ENCODE measurements at regions not wholly inside any gene's neighbourhood (a gene's known extent, or its start where the extent isn't known, plus 50 kb on each side); places are given as distances from the start of the nearest gene placed in this dataset.
"Not testable (repeated sequence)": the region's sequence is repeated elsewhere in the genome, so short reads cannot be mapped to it uniquely, and the experiment has no call there.

GRCh38 chr10:118805146-118805545 is 50.4 kb upstream of the CACUL1 start:
- no peak overlapping the region for H3K27ac ChIP-seq (ENCODE audit: low read depth, low read length)
- no peaks in the 10 kb centered on the region for H3K27me3 ChIP-seq (ENCODE audit: control insufficient read depth, insufficient read depth, low read length)
- no peak overlapping the region for H3K4me3 ChIP-seq (ENCODE audit: low read depth, low read length)
- no peaks in the 10 kb centered on the region for H3K36me3 ChIP-seq (ENCODE audit: control insufficient read depth, insufficient read depth, low read length)
- no peaks in the 10 kb centered on the region for H3K9me3 ChIP-seq (ENCODE audit: control insufficient read depth, insufficient read depth, low read length)
- no peak overlapping the region for H3K9ac ChIP-seq (ENCODE audit: low read depth, low read length)
- no peaks in the 10 kb centered on the region for H3K4me1 ChIP-seq (ENCODE audit: control insufficient read depth, insufficient read depth, low read length)

DNA sequence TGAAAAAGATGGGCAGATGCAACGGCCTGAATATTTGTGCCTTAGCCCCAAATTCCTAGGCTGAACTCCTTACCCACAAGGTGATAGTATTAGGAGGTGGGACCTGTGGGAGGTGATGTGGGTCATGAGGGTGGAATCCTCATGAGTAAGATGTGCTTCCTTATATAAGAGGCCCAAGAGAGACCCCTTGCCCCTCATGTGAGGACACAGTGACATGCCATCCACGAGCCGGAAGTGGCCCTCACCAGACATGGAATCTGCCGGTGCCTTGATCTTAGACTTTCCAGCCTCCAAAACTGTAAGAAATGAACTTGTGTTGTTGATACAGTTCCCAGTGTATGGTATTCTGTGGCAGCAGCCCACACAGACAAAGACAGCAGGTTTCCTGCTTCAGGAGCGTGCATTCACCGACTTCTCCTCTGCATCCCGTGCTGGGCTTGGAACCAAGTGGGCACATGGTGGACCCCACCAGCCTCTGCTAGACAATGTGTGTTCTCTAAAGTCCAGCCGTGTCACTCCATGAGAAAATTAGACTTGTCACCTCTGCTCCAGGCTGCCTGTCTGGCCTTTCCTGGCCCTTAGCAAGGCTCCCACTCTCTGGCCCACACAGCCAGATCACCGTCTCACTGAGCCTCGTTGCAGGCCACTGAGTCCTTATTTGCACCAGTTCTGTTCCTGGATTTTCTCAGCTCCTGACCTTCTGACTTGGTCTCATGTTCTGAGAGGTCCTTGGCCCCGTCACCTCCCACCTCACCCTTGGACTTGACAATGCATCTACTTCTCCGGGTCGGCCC is 52.9 kb upstream of the CACUL1 start:
- no peaks in the 10 kb centered on the region for H3K36me3 ChIP-seq (ENCODE audit: control insufficient read depth, insufficient read depth, low read length)
- no peaks in the 10 kb centered on the region for H3K4me1 ChIP-seq (ENCODE audit: control insufficient read depth, insufficient read depth, low read length)
- H3K27me3 ChIP-seq (ENCODE audit: control insufficient read depth, insufficient read depth, low read length), result no peaks in the 10 kb centered on the region
- no peak overlapping the region for H3K9ac ChIP-seq (ENCODE audit: low read depth, low read length)
- no peak overlapping the region for H3K27ac ChIP-seq (ENCODE audit: low read depth, low read length)
- no peak overlapping the region for H3K4me3 ChIP-seq (ENCODE audit: low read depth, low read length)
- H3K9me3 ChIP-seq (ENCODE audit: control insufficient read depth, insufficient read depth, low read length), result no peaks in the 10 kb centered on the region

DNA sequence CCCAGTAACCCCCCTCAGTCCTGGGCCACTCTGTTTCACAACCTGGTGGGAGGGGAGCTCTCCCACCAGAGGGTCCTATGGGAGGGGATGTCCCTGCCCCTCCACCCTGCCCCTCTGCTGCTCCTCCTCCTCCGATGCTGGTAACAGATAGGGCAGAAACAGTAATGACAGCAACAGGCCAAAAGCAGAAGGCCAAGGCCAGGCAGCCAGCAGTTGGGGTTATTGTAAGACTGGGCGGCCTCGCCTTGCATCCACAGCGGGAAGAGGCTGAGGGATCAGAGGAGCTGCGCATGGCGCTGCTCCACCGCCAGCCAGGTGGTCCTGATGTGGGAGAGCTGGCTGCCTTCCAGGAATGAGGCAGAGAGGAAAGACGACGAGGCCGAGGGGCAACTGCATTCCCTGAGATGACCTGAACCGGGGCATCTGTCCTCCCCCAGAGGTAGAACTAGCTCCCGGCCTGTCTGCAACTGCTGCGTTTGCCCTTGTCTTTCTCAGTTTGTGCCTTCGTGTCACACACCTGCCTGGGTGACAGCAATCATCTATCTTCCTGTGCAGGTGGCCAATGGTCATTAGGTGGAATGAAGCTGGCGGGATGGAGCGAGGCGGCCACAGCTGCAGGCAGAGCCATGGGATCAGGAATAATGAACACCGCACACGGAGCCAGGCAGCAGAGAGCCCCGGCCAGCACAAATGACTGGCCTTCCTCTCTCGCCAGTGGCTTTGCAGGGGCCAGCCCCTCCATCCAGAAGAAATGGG is 54.0 kb upstream of the CACUL1 start:
- Histone ChIP-seq H3K4me1 (ENCODE audit: control insufficient read depth, insufficient read depth, low read length) (no peaks in the 10 kb centered on the region), H3K4me3 (ENCODE audit: low read depth, low read length) (no peak overlapping the region), H3K36me3 (ENCODE audit: control insufficient read depth, insufficient read depth, low read length) (no peaks in the 10 kb centered on the region), H3K9me3 (ENCODE audit: control insufficient read depth, insufficient read depth, low read length) (no peaks in the 10 kb centered on the region), H3K27me3 (ENCODE audit: control insufficient read depth, insufficient read depth, low read length) (no peaks in the 10 kb centered on the region), H3K27ac (ENCODE audit: low read depth, low read length) (no peak overlapping the region), H3K9ac (ENCODE audit: low read depth, low read length) (no peak overlapping the region)

GRCh38 chr10:118809357-118810220 is 54.8 kb upstream of the CACUL1 start:
- H3K27ac ChIP-seq (ENCODE audit: low read depth, low read length), result no peak overlapping the region
- H3K36me3 ChIP-seq (ENCODE audit: control insufficient read depth, insufficient read depth, low read length), result no peaks in the 10 kb centered on the region
- no peak overlapping the region for H3K4me3 ChIP-seq (ENCODE audit: low read depth, low read length)
- no peaks in the 10 kb centered on the region for H3K27me3 ChIP-seq (ENCODE audit: control insufficient read depth, insufficient read depth, low read length)
- no peaks in the 10 kb centered on the region for H3K9me3 ChIP-seq (ENCODE audit: control insufficient read depth, insufficient read depth, low read length)
- H3K4me1 ChIP-seq (ENCODE audit: control insufficient read depth, insufficient read depth, low read length), result no peaks in the 10 kb centered on the region
- no peak overlapping the region for H3K9ac ChIP-seq (ENCODE audit: low read depth, low read length)

DNA sequence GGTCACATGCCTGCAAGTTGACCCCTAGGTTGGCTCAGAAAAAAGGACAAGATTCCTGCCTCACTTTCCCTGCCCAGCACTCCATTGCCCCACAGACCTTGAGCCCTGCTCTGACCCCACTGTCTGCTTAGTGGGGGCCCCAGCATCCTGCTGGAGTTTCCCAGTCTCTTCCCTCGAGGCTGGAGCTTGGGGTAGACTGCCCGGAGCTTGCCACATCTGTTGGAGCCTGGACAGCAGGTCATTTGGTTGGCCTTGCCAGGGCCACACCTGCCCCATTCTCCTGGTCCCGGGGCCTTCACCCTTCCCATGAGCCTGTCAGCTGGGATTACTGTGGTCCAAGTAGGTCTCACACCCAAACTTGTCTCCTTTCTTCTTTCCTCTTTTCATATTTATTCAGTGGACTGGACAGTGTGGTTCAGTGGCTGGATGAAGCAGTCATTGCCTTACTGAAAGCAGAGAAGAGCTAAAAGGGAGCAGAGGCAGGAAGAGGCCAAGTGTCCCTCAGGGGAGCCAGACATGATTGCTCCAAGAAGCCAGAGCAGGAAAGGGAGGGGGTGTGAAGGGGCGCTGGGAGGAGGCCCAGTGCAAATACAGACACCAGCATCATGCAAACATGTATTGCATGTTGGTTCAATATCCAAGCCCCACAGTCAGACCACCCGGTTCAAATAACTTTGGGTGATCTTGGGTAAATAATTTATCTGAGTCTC is 56.2 kb upstream of the CACUL1 start:
- Histone ChIP-seq H3K27ac (ENCODE audit: low read depth, low read length) (no peak overlapping the region), H3K4me1 (ENCODE audit: control insufficient read depth, insufficient read depth, low read length) (no peaks in the 10 kb centered on the region), H3K9ac (ENCODE audit: low read depth, low read length) (no peak overlapping the region), H3K27me3 (ENCODE audit: control insufficient read depth, insufficient read depth, low read length) (no peaks in the 10 kb centered on the region), H3K36me3 (ENCODE audit: control insufficient read depth, insufficient read depth, low read length) (no peaks in the 10 kb centered on the region), H3K4me3 (ENCODE audit: low read depth, low read length) (no peak overlapping the region), H3K9me3 (ENCODE audit: control insufficient read depth, insufficient read depth, low read length) (no peaks in the 10 kb centered on the region)

GRCh38 chr10:118811675-118812392 is 57.1 kb upstream of the CACUL1 start:
- Histone ChIP-seq H3K27me3 (ENCODE audit: control insufficient read depth, insufficient read depth, low read length) (no peaks in the 10 kb centered on the region), H3K27ac (ENCODE audit: low read depth, low read length) (no peak overlapping the region), H3K4me3 (ENCODE audit: low read depth, low read length) (no peak overlapping the region), H3K9me3 (ENCODE audit: control insufficient read depth, insufficient read depth, low read length) (no peaks in the 10 kb centered on the region), H3K36me3 (ENCODE audit: control insufficient read depth, insufficient read depth, low read length) (no peaks in the 10 kb centered on the region), H3K4me1 (ENCODE audit: control insufficient read depth, insufficient read depth, low read length) (no peaks in the 10 kb centered on the region), H3K9ac (ENCODE audit: low read depth, low read length) (no peak overlapping the region)

DNA sequence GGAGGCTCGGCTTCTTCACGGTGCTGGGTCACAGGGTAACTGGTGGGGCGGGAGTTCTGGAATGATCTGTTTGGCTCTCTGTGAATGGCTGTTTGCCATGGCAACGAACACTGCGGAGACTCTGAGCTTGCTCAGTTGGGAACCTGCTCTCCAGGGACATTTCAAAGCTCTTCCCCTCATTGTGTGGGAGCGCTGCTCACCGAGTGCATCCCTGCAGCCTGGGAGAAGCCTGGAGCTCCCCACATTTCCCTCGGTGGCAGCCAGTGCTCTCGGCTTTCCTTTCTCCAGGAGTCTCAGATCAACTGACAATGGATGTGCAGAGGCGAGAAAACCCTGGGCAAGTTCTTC is 57.6 kb upstream of the CACUL1 start:
- H3K36me3 ChIP-seq (ENCODE audit: control insufficient read depth, insufficient read depth, low read length), result no peaks in the 10 kb centered on the region
- no peak overlapping the region for H3K4me3 ChIP-seq (ENCODE audit: low read depth, low read length)
- no peak overlapping the region for H3K9ac ChIP-seq (ENCODE audit: low read depth, low read length)
- H3K27me3 ChIP-seq (ENCODE audit: control insufficient read depth, insufficient read depth, low read length), result no peaks in the 10 kb centered on the region
- H3K9me3 ChIP-seq (ENCODE audit: control insufficient read depth, insufficient read depth, low read length), result no peaks in the 10 kb centered on the region
- H3K4me1 ChIP-seq (ENCODE audit: control insufficient read depth, insufficient read depth, low read length), result no peaks in the 10 kb centered on the region
- no peak overlapping the region for H3K27ac ChIP-seq (ENCODE audit: low read depth, low read length)

DNA sequence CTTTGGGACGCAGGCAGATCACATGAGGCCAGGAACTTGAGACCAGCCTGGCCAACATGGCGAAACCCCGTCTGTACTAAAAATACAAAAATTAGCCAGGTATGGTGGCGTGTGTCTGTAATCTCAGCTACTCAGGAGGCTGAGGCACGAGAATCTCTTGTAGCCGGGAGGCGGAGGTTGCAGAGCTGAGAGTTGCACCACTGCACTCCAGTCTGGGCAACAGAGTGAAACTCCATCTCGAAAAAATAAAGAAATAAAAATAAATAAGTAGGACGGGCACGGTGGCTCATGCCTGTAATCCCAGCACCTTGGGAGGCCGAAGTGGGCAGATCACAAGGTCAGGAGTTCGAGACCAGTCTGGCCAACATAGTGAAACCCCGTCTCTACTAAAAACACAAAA is 58.2 kb upstream of the CACUL1 start:
- H3K4me1 ChIP-seq (ENCODE audit: control insufficient read depth, insufficient read depth, low read length); H3K4me3 ChIP-seq (ENCODE audit: low read depth, low read length); H3K27me3 ChIP-seq (ENCODE audit: control insufficient read depth, insufficient read depth, low read length); H3K27ac ChIP-seq (ENCODE audit: low read depth, low read length); H3K9ac ChIP-seq (ENCODE audit: low read depth, low read length); H3K36me3 ChIP-seq (ENCODE audit: control insufficient read depth, insufficient read depth, low read length); H3K9me3 ChIP-seq (ENCODE audit: control insufficient read depth, insufficient read depth, low read length): not testable (repeated sequence)

DNA sequence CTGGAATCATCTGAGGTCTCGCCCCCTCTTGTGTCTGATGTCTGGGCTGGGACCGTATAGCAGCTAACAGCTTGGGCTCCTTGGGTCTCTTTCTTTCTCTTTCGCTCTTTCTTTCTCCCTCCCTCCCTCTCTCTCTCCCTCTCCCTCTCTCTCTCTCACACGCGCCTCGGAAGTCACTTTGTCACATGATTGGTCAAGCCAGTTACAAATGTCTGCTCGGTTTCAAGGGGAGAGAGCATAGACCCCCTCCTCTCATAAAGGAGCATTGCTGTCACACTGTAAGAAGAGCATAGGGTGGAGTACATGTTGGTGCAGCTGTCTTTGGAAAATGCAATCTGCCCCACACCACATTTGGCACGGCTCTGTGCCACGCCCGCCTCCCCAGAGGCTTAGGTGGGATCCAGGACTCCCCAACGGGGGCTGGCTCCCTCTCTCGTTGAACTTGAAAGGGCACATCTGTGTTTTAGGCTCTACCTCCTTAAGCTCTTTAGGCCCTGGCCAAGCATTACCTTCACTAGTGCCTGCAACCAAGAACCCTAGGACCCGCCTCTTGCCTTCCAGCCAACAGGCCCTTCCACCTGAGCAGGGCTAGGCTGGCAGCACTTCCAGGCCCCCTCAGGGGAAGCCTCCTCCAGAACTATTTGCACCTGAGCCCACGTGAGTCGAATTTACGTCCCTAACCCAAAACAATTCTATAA is 61.9 kb upstream of the CACUL1 start:
- Histone ChIP-seq H3K9me3 (ENCODE audit: control insufficient read depth, insufficient read depth, low read length) (no peaks in the 10 kb centered on the region), H3K27ac (ENCODE audit: low read depth, low read length) (no peak overlapping the region), H3K9ac (ENCODE audit: low read depth, low read length) (no peak overlapping the region), H3K4me1 (ENCODE audit: control insufficient read depth, insufficient read depth, low read length) (no peaks in the 10 kb centered on the region), H3K36me3 (ENCODE audit: control insufficient read depth, insufficient read depth, low read length) (no peaks in the 10 kb centered on the region), H3K4me3 (ENCODE audit: low read depth, low read length) (no peak overlapping the region), H3K27me3 (ENCODE audit: control insufficient read depth, insufficient read depth, low read length) (no peaks in the 10 kb centered on the region)

All from HUES48 (cell line).